OCI-LY7 (cell line): ENCODE measurements at regions not wholly inside any gene's neighbourhood (a gene's known extent, or its start where the extent isn't known, plus 50 kb on each side); places are given as distances from the start of the nearest gene placed in this dataset.

Source experiments
- CTCF ChIP-seq: fragments of 200-600 bp; sonication (generic); conservative IDR thresholded peaks from 2 replicates; pipeline ENCODE4 v1.5.1; 2014; ENCODE audit warnings: mild to moderate bottlenecking, antibody characterized with exemption, low read length, moderate library complexity, mixed read lengths
- EZH2phosphoT487 ChIP-seq: fragments of 200-600 bp; sonication (generic); IDR thresholded peaks from 2 replicates; pipeline ENCODE4 v1.6.1; 2018; ENCODE audit warnings: low read depth, borderline replicate concordance, mild to moderate bottlenecking, mixed run types, antibody characterized with exemption, low read length, moderate library complexity, mixed read lengths

- TF ChIP-seq CTCF: no peak
- no peak for TF ChIP-seq EZH2phosphoT487
Observed at GRCh38 chr1:185512442-185512841, 195.4 kb upstream of the IVNS1ABP start.
